HG02970 (cell line): ENCODE measurements at regions not wholly inside any gene's neighbourhood (a gene's known extent, or its start where the extent isn't known, plus 50 kb on each side); places are given as distances from the start of the nearest gene placed in this dataset.

Experiments
- ATAC-seq: cut with Tn5 transposase; IDR thresholded peaks from one replicate; pipeline ENCODE4 v1.9.1; 2021; ENCODE audit warnings: mild to moderate bottlenecking, moderate library complexity, moderate number of reproducible peaks; ENCODE audit not compliant: unreplicated experiment, low FRiP score

DNA sequence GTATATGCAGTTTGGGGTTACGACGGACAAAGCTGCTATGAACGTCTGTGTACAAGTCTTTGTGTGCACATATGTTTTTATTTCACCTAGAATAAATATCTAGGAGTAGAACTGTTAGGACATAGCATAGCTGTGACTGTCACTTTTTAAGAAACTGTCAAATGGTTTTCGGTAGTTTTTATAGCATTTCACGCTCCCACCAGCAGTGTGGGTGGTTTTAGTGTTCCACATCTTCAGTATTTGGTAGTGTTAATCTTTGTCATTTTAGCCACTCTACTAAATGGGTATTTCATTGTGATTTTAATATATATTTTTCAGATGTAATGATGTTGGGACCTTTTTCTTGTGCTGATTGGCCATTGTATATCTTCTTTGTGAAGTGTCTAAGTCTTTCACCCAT, 109.1 kb upstream of the BCAT1 start:
- ATAC-seq, result no peak

DNA sequence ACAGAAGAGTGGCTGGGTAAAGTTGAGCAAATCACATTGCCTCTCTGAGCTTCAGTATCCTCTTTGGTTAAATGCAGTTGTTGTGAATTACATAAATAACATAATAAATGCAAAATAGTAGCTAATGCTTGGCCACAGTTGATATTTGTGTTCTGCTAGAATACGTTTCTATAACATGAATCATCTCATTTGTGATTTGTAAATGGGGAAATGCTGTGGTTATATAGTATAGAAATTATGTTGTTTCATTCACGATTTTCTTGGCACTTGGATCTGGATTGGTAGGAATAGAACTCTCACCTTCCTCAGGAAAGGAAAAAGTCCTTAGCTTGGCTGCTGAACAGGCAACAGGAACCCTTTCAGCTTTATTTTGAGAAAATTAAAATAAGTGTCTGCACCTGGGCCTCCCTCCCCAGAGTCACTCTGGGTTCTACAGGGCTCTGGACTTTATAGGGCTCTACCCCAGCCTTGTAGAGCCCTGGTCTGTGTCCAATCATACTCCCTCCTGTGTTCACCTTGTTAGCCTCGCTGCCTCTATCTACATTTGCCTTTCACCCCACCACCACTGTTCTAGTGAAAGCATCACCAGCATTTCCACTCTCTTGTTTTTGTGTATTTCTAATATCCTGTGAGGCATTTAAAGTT, 107.7 kb upstream of the BCAT1 start:
- no peak for ATAC-seq

DNA sequence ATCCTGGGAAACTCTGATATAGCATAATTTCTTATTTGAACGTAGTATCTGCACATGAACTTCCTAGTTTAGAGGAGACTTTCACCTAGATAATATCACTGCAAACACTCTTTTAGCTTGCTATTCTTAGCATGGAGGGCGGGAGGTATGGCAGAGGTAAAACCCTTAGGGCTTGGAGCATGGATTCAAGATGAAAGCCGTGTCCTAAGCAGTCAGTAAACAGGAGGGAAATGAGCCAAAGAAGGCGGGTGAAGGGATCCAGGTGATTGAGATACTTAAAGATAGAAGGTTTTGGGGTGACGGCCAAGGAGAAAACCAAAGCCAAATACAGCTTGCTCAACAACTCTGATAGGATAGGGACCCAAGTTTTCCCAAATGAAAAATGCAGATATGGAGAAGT, 107.1 kb upstream of the BCAT1 start:
- no peak for ATAC-seq

- no peak for ATAC-seq
These were observed 105.9 kb upstream of the BCAT1 start for GRCh38 chr12:25054783-25055144.

DNA sequence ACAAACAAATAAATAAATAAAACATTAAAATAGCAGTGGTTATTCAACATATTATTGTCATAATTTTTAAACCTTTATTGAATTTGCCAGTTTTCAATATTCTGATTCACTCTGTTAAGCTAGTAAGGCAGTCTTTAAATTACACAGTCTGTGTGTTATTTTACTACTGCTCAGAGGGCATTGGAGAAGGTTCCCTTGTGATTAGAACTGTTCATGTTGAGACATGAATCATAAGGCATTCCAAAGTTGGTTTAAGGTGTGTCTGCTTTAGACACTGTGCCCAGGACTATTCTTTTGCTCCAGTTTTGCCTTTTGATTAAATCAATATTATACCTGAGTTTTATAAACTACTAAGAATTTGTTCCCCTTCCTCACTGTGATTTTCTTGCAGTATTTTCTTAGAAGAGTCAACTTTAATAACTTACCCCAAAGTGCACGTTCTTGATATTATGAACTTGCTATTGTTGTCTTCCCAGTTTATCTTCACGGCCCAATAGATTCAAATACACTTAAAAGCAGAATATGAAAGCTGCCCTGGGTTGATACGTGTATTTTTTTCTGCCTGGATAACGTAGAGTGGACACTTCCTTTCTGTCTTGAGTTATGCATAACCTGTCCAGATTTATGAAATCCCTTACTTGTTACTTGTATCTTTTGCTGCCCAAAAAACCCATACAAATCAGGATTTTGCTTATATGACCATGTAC, 105.3 kb upstream of the BCAT1 start:
- ATAC-seq, result no peak

DNA sequence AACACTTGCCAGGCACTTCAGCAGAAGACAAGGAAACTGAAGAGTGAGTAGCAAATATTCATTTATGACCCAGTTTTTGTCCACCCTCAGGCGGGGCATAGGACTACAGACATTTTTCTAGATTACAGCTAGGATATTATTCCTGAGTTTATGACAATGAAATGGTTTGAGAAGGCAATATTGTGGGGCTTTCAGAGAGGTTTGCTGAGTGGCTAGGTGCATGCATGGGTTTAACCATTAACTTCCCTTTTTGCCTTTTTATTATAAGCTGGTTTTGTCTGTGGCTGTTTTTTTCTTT, 104.0 kb upstream of the BCAT1 start:
- ATAC-seq, result no peak

GRCh38 chr12:25052196-25052913, 103.5 kb upstream of the BCAT1 start:
- ATAC-seq, result peak; percentile 71

- peak; percentile 50 for ATAC-seq
These were observed 102.8 kb upstream of the BCAT1 start for GRCh38 chr12:25051656-25052195.

GRCh38 chr12:25051171-25051570, 102.3 kb upstream of the BCAT1 start:
- no peak for ATAC-seq

- ATAC-seq, result no peak
These were observed 97.0 kb upstream of the BCAT1 start for GRCh38 chr12:25045869-25046268.

GRCh38 chr12:25041006-25041741, 92.3 kb upstream of the BCAT1 start:
- no peak for ATAC-seq

DNA sequence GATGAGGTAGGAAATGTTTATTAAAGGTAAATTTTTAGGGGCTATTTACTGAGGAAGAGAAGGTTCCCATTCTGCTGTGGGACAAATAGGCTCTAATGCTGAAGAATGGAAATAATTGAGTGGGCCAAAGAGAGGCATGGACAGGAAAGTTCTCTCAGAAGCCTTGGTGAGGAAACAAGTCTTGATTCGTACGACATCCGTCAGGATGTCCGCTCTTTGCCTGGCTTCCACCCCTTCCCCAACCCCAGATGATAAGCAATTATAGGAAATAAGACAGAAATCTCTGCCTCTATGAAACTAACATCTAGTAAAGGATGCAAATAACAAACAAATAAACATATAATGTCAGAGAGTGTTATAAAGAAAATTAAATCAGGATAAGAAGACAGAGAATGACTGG, 91.7 kb upstream of the BCAT1 start:
- no peak for ATAC-seq

GRCh38 chr12:25034676-25035075, 85.8 kb upstream of the BCAT1 start:
- ATAC-seq, result no peak

DNA sequence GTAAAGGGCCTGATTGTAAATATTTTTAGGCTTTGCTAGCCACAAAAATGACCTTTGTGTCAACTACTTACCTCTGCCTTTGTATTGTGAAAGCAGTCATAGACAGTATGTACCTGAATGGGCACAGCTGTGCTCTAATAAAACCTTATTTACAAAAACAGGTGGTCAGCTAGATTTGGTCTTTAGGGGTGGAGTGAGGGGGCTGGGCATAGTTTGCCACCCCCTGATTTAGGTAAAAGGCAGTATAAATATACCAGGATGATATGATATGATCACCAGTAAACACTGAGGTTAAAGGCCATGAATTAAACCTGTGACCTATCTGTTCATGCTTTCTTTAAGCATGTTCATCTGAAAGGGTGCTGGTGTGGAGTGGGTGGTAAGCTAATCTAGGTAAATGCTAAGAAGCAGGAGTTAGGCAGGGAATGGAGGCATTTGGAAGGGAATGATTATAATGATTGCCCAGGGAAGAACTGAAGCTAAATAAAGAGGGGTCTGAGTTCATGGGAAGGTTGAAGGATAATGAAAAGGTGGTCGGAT, 77.1 kb upstream of the BCAT1 start:
- no peak for ATAC-seq

- no peak for ATAC-seq
These were observed 76.4 kb upstream of the BCAT1 start for GRCh38 chr12:25025260-25025659.

GRCh38 chr12:25023808-25024207, 74.9 kb upstream of the BCAT1 start:
- ATAC-seq, result no peak

DNA sequence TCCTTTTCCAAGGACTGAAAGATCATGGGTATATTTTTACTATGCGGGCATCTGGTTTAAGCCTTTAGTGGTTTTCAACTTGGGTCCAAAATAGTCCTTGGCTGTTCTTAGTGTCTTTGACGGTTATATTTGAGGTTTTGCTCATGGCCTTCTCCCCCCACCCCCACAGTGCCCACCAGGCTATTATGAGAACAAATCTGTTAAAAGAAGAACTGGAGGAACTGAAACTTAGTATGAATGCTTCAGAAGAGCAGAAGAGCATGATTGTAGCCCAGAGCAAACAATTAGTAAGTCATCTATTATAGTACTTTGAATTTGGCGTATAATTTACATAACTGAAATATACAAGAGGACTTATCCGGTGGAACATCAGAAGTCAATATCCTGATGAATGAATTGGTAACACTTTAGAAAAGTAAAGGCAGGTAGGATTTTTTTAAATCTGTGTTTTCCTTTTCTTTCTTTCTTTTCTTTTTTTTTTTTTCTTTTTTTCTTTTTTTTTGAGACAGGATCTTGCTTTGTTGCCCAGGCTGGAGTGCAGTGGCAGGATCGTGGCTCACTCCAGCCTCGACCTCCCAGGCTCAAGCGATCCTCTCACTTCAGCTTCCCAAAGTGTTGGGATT, 71.8 kb upstream of the BCAT1 start:
- peak; percentile 53 for ATAC-seq

DNA sequence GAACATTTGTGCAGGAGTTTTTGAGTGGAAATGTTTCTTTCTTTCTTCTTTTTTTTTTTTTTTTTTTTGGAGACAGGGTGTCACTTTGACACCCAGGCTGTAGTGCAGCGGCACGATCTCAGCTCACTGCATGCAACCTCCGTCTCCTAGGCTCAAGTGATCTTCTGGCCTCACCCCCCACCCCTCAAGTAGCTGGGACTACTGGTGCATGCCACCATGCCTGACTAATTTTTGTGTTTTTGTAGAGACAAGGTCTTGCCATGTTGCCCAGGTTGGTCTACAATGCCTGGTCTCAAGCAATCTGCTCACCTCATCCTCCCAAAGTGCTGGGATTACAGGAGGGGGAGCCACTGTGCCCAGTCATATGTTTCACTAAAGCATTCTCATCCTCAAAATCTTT, 69.2 kb upstream of the BCAT1 start:
- ATAC-seq, result no peak

DNA sequence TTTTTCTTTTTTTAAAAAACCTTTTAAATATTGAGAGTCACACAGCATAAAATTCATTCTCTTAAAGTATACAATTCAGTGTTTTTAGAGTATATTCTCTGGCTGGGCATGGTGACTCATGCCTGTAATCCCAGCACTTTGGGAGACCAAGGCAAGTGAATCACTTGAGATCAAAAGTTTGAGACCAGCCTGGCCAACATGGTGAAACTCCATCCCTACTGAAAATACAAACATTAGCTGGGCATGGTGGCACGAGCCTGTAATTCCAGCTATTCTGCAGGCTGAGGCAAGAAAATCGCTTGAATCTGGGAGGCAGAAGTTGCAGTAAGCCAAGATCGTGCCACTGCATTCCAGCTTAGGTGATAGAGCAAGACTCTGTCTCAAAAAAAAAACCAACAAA, 68.4 kb upstream of the BCAT1 start:
- ATAC-seq, result no peak

DNA sequence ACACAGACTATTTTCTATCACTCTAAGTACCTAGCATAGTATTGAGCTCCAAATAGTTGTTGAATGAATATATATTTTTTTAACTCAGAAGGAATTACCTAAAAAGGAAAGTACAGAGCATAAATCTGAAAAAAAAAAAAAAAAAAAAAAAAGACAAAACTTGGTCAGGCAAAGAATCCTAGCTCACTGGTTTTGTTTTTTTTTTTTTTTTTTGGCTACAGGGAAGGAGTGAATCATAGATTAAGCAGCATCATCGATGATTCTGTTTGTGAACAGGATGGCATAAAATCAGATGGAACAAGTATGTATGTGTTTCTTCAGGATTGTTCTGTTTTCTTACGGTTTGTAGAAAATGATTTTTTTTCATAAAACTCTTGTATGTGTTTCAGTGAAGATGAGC, 66.1 kb upstream of the BCAT1 start:
- no peak for ATAC-seq
